ENCODE measurements at regions not wholly inside any gene's neighbourhood (a gene's known extent, or its start where the extent isn't known, plus 50 kb on each side); places are given as distances from the start of the nearest gene placed in this dataset.

DNA sequence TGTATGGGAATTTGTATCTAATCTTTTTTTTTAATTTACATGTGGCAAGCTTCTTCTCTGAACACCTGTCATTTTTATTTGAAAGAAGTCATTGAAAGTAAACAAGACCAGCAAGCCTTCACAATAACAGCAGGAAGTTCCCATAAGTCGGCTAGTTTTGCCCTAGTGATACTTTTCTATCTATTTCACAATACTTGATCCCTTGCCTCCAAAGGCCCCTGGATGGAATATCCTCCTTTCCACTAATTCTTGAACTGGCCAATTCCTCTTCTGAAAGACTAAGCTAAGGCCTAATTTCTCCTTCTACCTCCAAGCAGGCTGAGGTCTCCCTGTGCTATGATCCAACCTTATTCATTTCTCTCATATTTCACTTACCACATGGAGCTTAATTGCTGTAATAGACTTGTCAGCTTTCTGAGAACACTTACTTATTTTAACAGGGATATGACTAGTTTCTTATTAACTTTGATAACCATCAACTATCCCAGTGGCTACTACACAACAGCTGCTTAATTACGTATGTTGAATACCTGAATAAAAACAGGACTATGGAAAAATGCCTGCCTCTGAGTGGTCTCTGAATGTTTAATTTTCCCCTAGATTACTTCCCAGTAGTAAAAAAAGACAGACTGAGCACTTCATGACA lies 194.2 kb downstream of the MAD2L1 start:
- RAD21 ChIA-PET (ENCODE audit: unreplicated experiment) = no interaction called here
- TF ChIP-seq NRF1 (conservative IDR thresholded peaks at IDR 0.05; ENCODE audit: low read depth, low read length) = no peak
- TF ChIP-seq FOXM1 (IDR thresholded peaks at IDR 0.05; ENCODE audit: low read depth, low read length) = no peak
- TF ChIP-seq RBBP5 (conservative IDR thresholded peaks at IDR 0.05) = no peak
- no peak for TF ChIP-seq TCF7 (IDR thresholded peaks at IDR 0.05; ENCODE audit: borderline replicate concordance)
- TF ChIP-seq, protein P1, sequence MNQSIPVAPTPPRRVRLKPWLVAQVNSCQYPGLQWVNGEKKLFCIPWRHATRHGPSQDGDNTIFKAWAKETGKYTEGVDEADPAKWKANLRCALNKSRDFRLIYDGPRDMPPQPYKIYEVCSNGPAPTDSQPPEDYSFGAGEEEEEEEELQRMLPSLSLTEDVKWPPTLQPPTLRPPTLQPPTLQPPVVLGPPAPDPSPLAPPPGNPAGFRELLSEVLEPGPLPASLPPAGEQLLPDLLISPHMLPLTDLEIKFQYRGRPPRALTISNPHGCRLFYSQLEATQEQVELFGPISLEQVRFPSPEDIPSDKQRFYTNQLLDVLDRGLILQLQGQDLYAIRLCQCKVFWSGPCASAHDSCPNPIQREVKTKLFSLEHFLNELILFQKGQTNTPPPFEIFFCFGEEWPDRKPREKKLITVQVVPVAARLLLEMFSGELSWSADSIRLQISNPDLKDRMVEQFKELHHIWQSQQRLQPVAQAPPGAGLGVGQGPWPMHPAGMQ (IDR thresholded peaks at IDR 0.05; ENCODE audit: borderline replicate concordance) = no peak
- TF ChIP-seq BRCA1 (IDR thresholded peaks at IDR 0.05; ENCODE audit: low read depth, low read length) = no peak
- TF ChIP-seq, protein P2, sequence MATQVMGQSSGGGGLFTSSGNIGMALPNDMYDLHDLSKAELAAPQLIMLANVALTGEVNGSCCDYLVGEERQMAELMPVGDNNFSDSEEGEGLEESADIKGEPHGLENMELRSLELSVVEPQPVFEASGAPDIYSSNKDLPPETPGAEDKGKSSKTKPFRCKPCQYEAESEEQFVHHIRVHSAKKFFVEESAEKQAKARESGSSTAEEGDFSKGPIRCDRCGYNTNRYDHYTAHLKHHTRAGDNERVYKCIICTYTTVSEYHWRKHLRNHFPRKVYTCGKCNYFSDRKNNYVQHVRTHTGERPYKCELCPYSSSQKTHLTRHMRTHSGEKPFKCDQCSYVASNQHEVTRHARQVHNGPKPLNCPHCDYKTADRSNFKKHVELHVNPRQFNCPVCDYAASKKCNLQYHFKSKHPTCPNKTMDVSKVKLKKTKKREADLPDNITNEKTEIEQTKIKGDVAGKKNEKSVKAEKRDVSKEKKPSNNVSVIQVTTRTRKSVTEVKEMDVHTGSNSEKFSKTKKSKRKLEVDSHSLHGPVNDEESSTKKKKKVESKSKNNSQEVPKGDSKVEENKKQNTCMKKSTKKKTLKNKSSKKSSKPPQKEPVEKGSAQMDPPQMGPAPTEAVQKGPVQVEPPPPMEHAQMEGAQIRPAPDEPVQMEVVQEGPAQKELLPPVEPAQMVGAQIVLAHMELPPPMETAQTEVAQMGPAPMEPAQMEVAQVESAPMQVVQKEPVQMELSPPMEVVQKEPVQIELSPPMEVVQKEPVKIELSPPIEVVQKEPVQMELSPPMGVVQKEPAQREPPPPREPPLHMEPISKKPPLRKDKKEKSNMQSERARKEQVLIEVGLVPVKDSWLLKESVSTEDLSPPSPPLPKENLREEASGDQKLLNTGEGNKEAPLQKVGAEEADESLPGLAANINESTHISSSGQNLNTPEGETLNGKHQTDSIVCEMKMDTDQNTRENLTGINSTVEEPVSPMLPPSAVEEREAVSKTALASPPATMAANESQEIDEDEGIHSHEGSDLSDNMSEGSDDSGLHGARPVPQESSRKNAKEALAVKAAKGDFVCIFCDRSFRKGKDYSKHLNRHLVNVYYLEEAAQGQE (IDR thresholded peaks at IDR 0.05; ENCODE audit: low read depth, low read length) = no peak
- TF ChIP-seq, protein P3, sequence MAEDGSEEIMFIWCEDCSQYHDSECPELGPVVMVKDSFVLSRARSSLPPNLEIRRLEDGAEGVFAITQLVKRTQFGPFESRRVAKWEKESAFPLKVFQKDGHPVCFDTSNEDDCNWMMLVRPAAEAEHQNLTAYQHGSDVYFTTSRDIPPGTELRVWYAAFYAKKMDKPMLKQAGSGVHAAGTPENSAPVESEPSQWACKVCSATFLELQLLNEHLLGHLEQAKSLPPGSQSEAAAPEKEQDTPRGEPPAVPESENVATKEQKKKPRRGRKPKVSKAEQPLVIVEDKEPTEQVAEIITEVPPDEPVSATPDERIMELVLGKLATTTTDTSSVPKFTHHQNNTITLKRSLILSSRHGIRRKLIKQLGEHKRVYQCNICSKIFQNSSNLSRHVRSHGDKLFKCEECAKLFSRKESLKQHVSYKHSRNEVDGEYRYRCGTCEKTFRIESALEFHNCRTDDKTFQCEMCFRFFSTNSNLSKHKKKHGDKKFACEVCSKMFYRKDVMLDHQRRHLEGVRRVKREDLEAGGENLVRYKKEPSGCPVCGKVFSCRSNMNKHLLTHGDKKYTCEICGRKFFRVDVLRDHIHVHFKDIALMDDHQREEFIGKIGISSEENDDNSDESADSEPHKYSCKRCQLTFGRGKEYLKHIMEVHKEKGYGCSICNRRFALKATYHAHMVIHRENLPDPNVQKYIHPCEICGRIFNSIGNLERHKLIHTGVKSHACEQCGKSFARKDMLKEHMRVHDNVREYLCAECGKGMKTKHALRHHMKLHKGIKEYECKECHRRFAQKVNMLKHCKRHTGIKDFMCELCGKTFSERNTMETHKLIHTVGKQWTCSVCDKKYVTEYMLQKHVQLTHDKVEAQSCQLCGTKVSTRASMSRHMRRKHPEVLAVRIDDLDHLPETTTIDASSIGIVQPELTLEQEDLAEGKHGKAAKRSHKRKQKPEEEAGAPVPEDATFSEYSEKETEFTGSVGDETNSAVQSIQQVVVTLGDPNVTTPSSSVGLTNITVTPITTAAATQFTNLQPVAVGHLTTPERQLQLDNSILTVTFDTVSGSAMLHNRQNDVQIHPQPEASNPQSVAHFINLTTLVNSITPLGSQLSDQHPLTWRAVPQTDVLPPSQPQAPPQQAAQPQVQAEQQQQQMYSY (CRISPR knock-in tag; IDR thresholded peaks at IDR 0.05) = no peak
- no peak for TF ChIP-seq SREBF2 (IDR thresholded peaks at IDR 0.05; ENCODE audit: low read length)
- no peak for FAIRE-seq

More for the DNA sequence above, 194.2 kb downstream of the MAD2L1 start:
- Histone ChIP-seq H2AFZ (ENCODE audit: control insufficient read depth, low read depth, low read length) (no peak overlapping the region), H3K4me1 (ENCODE audit: control insufficient read depth, insufficient read depth, low read length) (no peaks in the 10 kb centered on the region), H3K9ac (ENCODE audit: control insufficient read depth, insufficient read depth, low read length) (no peak overlapping the region), H3K36me3 (ENCODE audit: control insufficient read depth in 2 of 2, insufficient read depth in 2 of 2, low read length in 1 of 2) (no peaks in the 10 kb centered on the region), H3K79me2 (ENCODE audit: control insufficient read depth, insufficient read depth, low read length) (no peaks in the 10 kb centered on the region), H3K9me3 (replicated peaks; ENCODE audit: control insufficient read depth, insufficient read depth, low read length) (no peaks in the 10 kb centered on the region), H3K4me2 (ENCODE audit: control insufficient read depth, insufficient read depth) (no peak overlapping the region), H3K27ac (ENCODE audit: control insufficient read depth, insufficient read depth) (no peak overlapping the region), H4K20me1 (ENCODE audit: control insufficient read depth, insufficient read depth) (no peaks in the 10 kb centered on the region), H3K27me3 (replicated peaks in 1 of 2; ENCODE audit: control insufficient read depth in 2 of 2, insufficient read depth in 2 of 2, low read length in 1 of 2) (no peaks in the 10 kb centered on the region), H3K4me3 (no peak overlapping the region)
- in situ Hi-C loops (cut with MboI) (no loop called here), intact Hi-C loops (cut with micrococcal nuclease; ENCODE audit: unreplicated experiment) (no loop called here)
- BruUV-seq (replicated peaks) = no TSS peak
- SMC1A ChIA-PET (ENCODE audit: uncharacterized antibody, unreplicated experiment) = interaction anchor here (1.8 kb wide), 1 partner anchor 37 kb away, joined by 3 read pairs; no protein-coding TSS in a partner anchor
- DNase-seq (ENCODE audit: low read depth, low spot score) (no peak), ATAC-seq (no peak)
- WGBS (ENCODE audit: insufficient coverage, insufficient replicate concordance, low lambda C conversion rate, missing lambda C conversion rate) = 36% methylated on average over 2 of the region's 2 CpGs
- CTCF ChIA-PET = no interaction called here
- POLR2A ChIA-PET = no interaction called here

Measured in GM12878 (cell line).